Pulmonary artery endothelial cell (primary cell): ENCODE measurements at regions not wholly inside any gene's neighbourhood (a gene's known extent, or its start where the extent isn't known, plus 50 kb on each side); places are given as distances from the start of the nearest gene placed in this dataset.
"Not testable (repeated sequence)": the region's sequence is repeated elsewhere in the genome, so short reads cannot be mapped to it uniquely, and the experiment has no call there.

Experiments
- DNase-seq: peaks from one replicate; pipeline ENCODE4 v3.0.0-alpha.2; 2011; ENCODE audit warnings: low read depth, low spot score

DNA sequence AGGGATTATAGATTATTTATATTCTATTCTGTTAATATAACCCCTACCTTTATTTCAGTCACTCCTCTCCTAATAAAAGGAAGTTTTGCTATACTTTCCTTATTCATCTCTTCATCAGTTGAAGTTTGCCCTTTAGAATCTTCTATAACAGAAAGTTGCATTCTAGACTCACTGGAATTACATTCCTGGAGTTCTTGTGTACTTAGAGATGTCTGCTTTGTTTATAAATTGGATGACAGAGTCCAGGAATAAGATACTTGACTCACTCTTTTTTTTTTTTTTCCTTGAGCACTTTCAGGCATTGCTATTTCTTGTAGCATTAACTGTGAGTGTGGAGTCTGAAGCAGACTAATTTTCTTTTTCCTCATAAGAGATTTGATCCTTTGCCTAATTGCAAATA, 640.8 kb downstream of the XPNPEP1 start:
- DNase-seq: no peak

DNA sequence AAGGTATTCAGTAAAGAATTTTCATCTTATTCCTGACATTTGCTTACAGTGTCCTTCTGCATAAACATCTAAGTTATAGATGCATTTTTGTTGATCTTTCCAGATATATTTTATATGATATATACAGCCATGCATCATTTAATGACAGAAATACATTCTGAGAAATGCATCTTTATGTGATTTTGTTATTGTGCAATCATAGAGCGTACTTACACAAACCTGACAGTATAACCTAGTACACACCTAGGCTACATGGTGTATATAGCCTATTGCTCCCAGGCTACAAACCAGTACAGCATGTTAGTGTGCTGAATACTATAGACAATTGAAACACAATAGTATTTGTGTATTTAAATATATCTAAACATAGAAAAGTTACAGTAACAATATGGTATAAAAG, 642.0 kb downstream of the XPNPEP1 start:
- no peak for DNase-seq

DNA sequence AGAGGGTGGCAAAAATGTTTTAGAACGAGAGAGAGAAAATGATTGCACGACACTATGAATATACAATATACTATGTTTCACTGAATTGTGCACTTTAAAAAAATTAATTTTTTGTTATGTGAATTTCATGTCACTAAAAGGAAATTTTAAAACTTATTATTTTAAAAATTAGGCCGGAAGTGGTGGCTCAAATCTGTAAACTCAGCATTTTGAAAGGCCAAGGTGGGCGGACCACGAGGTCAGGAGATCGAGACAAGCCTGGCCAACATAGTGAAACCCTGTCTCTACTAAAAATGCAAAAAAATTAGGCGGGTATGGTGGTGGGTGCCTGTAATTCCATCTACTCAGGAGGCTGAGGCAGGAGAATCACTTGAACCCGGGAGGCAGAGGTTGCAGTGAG, 642.5 kb downstream of the XPNPEP1 start:
- DNase-seq: no peak

DNA sequence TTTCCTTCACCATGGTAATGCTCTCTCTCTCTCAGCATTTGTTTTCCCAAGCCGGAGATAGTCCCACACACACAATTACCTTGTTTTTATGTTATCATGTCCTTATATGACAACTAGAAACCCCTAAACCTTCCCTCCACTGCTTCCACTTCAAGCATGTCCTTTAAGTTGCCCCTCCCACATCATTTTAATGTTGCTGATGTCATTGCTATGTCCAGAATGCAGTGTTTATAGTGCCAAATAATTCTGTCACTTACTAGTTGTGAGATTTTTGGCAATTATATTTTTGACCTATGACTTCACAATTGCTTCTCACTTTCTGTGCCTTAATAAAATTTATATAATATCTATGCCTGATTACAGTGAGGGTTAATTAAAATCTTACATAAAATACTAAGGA, 645.9 kb downstream of the XPNPEP1 start:
- DNase-seq: no peak

DNA sequence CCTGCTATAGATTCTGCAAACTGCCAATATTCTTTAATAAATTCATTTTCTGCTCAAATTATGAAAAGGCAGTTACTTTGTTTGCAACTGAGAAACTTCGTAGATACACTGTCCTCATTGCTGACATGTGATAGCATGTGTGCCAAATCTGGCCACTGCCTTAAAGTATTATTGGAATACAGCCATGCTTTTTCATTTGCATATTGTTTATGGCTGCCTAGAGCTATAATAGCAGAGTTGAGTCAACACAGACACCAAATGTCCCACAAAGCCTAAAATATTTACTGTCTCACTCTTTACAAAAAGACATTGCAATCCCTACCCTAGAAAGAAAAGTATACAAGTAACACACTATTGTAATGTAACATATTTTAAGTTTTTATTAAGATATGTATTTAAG, 647.4 kb downstream of the XPNPEP1 start:
- no peak for DNase-seq

DNA sequence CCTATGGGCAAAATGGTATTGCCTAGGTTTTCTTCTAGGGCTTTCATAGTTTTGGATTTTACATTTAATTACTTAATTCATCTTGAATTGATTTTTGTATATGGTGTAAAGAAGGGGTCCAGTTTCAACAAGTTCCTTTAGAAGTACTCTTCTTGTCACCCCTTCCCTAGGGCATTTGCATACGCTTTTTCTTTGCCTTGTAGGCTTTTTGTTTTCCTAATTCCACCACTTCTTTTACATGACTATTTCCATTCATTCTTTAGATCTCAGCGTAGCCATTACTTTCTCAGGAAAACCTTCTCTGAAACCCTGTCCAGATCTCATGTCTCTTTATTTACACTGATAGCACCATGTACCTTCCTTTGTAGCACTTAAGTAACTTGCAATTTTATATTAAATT, 648.6 kb downstream of the XPNPEP1 start:
- no peak for DNase-seq

DNA sequence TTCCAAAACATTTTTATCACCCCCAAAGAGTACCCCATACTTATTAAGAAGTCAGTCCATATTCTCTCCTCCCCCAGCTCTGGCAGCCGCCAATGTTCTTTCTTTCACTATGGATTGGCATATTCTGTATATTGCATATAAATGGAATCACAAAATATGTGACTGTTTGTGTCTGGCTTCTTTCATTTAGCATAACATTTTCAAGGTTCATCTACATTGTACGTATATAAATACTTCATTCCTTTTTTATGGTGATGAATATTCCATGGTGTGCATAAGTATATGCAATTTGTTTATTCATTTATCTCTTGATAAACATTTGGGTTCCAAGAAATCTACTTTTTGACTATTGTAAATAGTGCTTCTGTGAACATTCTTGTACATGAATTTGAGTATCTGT, 653.1 kb downstream of the XPNPEP1 start:
- no peak for DNase-seq

DNA sequence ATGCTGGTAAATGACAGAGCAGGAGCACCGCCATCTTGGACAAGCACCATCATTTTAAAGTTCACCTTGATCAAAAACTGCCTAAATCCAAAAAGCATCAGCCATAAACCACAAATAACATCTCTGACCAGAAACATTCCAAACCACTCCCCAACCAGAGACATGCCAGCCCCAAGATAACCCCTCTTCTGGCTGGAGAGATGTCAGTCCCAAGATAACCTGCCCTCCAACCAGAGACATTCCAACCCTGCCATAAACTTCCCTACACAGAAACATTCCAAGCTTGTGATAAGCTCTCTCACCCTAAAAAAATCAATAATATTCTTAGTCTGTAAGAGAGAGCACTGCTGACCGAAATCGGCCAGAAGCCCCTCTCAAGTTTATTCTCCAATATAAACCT, 659.3 kb downstream of the XPNPEP1 start:
- DNase-seq: no peak

DNA sequence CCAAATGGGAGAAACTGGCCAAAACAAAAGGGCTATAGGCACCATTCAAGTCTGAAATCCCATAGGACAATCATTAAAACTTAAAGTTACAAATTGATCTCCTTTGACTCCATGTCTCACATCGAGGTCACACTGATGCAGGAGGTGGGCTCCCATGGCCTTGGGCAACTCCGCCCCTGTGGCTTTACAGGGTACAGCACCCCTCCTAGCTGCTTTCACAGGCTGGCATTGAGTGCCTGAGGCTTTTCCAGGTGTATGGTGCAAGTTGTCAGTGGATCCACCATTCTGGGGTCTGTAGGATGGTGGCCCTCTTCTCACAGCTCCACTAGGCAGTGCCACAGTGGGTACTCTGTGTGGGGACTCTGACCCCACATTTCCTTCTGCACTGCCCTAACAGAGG, 662.1 kb downstream of the XPNPEP1 start:
- no peak for DNase-seq

DNA sequence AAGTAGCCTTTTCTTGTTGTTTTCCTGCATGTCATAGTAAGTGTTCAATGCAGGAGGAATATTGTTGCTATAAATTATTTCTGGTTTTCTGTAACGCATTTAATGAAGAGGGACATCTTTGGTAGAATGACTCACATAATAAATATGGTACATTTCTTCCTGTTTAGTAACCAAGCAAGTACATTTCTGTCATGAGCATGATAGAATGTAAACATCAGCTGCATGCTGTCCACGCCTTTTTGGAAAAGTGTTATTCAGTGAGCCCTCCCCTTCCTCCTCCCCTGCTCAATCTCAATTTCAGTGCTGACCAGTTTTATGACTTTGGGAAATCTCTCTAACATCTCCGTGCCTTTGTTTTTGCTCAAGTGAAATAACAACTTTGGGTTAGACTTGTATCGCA, 664.0 kb downstream of the XPNPEP1 start:
- DNase-seq: no peak

DNA sequence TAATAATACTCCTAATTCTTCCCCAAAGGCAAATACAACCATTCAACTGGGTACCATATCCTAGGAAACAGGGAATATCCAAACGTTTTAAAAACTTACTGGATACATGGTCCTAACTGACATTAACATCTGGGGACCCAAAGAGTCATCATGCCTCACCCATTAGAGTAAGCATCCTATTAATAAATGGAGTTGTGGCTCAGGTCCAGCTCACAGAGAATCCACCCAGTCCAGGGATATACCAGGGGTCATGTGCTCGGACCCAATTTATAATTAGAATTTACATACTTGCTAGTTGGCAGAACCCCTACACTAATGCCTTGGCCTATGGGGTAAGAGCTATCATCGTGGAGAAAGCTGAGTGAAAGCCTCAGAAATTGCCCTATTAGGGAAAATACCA, 670.0 kb downstream of the XPNPEP1 start:
- no peak for DNase-seq

DNA sequence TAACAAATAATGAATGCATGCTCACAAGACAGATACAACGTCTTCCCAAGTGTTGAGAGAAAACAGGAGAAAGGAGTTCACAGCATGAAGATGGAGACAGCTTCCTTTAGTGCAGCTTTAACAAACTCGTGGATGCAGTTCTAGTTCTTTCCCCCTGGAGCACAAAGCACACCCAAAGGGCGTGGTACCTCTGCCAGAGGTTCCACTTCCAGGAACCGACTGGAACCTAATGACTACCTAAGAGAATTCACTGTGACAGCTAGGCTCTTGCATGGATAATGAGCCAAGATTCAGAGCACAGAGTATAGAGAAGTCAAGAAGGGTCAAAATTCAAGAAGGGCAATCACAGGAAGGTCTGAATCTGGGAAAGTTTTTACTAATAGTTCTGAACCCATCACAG, 673.2 kb downstream of the XPNPEP1 start:
- no peak for DNase-seq

DNA sequence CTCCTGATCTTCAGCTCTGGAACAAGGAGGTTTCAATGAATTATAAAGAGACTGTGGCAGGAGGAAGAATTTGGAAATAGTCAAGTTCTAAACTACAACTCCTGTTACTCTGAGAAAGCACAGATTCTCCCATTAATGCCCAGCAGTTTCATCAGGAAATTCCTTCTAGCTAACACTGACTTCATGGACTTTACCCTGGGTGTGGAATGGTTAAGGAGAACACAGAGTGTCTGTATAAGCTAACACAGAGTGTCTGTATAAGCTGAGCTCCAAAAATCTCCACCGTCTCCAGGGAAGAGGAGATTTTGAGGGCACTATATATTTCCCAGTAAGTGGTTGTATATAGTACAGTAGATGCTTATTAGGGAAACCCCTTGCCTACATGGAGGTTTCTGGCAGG, 675.5 kb downstream of the XPNPEP1 start:
- no peak for DNase-seq

DNA sequence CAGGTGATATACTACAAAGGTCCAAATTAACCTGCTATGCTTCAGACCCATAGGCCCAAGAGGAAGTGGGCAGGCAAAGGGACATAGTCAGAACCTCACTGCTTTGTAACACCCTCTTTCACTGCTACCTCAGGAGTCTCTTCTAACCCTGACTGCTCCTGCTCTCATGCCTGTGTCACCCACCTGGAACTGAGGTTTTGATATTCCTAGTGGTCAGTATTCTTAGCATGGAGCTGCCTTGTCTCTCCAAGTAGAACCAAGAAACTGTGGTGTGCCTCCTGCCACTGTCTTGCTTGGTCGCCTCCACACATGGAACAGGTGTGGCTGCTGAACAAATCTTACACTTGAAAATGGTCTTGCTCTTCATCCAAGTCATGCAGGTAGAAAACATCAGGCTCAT, 677.5 kb downstream of the XPNPEP1 start:
- DNase-seq: no peak

DNA sequence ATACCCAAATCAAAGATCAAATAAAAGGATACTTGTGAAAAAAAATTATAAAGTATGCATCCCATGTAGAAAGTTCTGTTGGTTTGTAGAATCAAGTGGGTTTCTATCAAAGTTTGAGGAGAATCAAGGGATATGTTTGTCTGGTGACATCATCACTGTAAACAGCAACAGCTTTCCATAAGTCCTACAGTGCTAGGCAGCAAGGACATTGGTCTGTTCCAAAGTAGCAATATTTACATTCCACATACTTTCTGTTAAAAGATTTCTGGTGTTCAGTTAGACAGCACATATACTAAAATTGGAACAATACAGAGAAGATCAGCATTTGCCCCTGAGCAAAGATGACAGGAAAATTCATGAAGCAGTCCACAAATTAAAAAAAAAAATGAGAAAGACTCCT, 683.9 kb downstream of the XPNPEP1 start:
- DNase-seq: no peak

DNA sequence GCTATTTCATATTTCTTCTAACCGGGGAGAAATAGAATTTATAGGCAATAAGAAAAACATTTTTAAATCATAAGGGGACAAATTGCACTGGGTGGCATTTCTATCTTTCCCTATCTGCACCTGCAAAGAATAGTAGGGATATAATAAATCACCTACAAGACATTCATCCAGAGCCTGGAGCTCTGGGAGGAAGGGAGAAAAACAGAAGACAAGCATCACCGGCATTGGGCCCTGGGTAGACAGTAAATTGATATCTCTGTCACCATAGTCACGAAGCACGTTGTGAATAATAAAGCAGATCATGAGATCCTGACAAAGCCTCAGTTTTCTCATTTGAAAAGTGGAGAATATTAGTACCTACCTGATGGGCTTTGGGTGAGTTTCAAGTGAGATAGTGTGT, 685.6 kb downstream of the XPNPEP1 start:
- no peak for DNase-seq

DNA sequence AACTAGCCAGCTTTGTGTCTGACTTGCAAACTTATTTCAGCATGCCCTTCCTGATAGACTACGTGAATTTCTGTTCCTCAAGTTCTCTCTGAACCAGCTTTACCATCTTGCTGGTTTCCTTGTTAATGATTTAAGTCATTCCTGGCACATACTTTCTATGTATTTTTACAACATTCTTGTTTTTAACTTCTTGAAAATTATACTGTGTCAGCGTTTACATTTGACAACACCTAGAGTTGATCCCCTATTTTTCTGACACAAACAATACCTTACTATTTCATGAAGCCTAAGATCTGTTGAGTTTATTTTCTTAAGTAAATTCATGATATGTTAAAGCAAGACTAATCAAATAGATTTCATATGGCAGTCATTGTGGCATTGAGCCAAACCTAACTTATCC, 686.3 kb downstream of the XPNPEP1 start:
- DNase-seq: no peak

DNA sequence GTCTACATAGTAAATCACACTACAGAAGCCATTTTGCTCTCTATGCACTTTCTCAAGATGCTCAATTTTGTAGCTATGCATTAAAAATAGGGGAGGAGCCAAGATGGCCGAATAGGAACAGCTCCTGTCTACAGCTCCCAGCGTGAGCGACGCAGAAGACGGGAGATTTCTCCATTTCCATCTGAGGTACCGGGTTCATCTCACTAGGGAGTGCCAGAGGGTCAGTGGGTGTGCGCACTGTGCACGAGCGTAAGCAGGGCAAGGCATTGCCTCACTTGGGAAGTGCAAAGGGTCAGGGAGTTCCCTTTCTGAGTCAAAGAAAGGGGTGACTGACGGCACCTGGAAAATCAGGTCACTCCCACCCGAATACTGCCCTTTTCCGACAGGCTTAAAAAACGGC, 699.8 kb downstream of the XPNPEP1 start:
- not testable (repeated sequence) for DNase-seq

DNA sequence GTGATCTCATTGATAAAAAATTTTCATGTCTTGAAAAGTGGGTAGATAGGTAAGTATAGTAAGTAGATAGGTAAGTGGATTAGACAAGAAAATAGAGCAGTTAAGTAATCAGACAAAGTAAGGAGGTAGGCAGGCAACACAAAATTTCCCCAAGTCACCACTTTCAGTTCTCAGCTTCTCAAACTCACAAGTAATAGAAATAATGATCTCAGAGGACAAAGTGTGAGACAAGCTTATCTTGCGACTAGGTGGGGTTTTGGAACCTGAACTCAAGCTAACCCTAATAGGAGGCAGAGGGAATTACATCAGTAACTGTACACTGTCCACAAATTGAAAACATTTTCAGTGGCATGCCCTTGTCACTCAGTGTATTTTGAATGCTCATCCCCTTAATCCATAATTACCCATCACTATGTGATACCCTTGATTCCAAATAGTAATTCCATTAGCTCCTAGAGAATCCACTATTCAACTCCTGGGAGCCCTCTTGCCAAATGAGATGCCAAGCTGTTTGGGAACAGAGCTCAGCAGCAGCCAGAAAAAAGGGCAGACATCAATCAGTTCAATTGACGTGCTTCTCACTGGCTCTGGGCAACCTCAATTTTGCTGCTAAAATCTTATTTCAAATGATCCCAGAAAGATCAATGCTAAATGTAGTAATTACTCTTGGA, 703.2 kb downstream of the XPNPEP1 start:
- no peak for DNase-seq

DNA sequence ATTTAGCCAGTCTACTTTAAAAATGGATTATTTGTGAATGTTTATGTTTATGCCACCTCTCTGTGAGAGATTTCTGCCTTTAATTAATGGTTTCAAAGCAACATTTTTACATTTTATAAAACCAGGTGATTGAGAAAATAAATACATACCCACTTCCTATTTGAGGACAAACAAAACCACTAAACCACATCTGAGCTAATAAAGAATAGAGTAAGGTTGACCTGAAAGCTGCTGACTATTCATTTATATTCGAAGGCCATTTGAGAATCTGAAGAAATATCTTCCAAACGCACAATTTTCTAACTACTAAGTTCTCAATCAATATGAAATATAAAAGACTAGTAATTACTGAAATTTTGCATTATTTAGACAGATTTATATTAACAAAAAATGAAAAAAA, 705.1 kb downstream of the XPNPEP1 start:
- no peak for DNase-seq

DNA sequence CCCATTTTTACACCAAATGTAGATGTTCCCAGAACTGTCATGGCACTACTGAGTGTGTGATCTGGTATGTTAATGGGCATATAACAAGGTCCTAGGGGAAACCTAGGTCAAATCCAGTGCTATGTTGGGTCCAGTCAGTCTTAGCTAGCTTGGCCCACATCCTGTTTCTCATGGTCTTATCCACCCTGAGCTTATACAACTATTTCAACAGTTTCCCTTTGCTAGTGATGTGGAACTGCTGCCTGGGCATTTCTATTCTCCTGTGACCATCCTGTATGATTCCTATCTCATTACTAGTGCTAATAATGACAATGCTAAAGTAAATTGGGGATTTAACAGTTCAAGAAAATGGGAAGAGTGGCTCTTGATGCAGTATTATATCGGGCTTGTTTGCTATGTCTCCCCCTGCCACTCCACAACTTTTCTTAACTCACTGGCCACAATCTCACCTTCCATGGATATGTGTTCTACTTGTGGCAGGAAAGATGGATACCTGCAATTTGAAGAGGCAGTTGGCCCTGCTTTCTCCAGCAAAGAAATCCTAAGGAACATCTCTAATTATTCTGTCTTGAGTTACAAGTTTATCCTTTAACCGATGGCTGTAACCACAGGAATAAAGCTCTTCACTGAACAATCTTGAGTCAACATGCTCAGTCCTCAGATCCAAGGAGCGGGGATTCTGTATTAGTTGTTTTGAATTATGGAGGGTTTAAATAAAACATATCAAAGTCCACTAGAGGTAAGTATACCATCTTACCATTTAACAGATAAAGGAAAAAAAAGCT, 707.8 kb downstream of the XPNPEP1 start:
- no peak for DNase-seq

DNA sequence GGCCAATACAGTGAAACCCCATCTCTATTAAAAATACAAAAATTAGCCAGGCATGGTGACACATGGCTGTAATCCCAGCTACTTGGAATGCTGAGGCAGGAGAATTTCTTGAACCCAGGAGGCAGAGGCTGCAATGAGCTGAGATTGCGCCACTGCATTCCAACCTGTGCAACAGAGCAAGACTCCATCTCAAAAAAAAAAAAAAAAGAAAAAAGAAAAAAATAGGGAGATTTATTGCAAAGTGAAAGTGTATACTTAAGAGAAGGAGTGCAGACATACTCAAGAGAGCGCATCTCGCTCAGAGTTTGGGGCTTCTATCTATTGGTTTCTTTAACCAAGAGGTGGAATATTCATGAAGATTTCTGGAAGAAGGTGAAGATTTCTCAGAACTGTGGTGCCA, 708.4 kb downstream of the XPNPEP1 start:
- DNase-seq: not testable (repeated sequence)

DNA sequence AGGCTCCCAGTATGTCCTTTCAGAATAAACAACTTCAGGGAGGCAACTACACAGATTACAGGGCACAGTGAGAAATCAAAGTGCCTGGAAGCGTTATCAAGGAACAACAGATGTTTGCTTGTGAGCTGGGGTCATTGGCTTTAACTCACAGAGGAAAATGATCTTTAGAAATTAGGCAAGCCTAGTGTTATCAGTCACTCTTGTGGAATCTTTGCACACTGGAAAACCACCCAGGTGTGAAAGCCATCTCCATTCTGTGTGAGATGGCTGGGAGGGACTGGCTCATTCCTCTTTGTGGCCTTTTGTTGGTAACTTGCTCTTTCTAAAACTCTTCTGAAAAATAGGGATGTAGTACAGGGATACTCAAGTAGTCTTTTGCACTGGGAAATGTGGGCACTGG, 716.0 kb downstream of the XPNPEP1 start:
- no peak for DNase-seq
